Limb (tissue), 2 donors: ENCODE measurements at regions not wholly inside any gene's neighbourhood (a gene's known extent, or its start where the extent isn't known, plus 50 kb on each side); places are given as distances from the start of the nearest gene placed in this dataset.
"Not testable (repeated sequence)": the region's sequence is repeated elsewhere in the genome, so short reads cannot be mapped to it uniquely, and the experiment has no call there.

ENCODE experiments used
- DNase-seq, 2 donors: peaks; one replicate each; pipeline ENCODE4 v3.0.0-alpha.2; 2016; ENCODE audit errors: extremely low spot score in 2 of 2

DNA sequence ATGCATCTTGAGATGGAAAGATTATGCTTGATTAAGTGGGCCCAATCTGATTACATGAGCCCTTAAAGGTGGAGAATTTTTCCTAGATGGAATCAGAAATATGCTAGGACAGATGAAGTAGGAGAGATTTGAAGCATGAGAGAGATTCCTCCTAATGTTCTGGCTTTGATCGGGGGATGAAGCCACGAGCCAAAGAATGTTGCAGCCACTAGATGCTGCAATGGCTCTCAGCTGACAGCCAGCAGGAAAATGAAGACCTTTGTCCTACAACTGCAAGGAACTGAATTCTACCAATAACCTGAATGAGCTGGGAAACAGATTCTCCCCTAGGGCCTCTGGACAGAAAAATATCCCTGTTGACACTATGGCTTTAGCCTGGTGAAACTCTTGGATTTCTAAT is 82.6 kb upstream of the ATP2B1 start:
- DNase-seq = no peak

DNA sequence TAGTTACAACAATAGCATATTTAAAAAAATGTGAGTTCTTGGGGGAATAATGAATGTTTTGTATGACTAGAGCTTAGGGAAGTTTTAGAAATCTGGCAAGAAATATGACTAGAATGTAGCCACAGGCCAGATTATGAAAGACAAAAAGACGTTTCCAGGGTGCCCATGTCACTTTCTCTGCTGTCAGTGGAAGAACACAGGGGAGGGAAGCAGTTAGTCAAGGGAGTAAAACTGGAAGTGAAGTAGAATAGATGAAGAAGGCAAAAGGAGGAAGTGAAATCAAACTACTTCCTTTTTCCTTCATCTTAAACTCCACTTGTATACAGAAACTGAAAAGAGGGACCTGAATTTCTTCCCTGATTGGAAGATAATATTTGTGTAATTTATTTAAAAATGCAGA is 81.2 kb upstream of the ATP2B1 start:
- no peak for DNase-seq

DNA sequence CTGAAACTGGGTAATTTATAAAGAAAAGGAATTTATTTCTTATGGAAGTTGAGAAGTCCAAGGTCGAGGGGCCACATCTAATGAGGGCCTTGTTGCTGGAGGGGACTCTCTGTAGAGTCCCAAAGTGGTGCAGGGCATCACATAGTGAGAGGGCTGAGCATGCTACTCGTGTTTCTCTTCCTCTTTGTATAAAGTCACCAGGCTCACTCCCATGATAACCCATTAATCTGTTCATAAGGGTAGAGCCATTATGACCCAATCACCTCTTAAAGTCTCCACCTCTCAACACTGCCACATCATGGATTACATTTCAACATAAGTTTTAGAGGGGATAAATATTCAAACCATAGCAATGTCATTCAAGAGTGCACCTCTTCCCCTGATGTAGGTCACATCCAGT is 79.1 kb upstream of the ATP2B1 start:
- no peak for DNase-seq

DNA sequence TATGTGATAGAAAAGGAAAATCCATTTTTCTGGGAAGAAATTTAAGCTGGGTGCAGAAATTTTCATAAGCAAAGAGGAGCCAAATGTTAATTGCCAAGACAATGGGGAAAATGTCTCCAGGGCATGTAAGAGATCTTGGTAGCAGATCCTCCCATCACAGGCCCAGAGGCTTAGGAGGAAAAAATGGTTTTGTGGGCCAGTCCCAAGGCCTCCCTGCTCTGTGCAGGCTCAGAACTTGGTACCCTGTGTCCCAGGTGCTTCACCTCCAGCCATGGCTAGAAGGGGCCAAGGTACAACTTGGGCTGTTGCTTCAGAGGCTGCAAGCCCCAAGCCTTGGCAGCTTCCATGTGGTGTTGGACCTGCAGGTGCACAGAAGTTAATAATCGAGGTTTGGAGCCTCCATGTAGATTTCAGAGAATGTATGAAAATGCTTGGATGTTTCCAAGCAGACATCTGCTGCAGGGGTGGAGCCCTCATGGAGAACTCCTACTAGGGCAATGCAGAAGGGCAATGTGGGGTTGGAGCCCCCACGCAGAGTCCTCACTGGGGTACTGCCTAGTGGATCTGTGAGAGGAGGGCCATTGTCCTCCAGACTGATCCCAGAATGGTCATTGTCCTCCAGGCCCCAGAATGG is 77.7 kb upstream of the ATP2B1 start:
- DNase-seq = no peak

DNA sequence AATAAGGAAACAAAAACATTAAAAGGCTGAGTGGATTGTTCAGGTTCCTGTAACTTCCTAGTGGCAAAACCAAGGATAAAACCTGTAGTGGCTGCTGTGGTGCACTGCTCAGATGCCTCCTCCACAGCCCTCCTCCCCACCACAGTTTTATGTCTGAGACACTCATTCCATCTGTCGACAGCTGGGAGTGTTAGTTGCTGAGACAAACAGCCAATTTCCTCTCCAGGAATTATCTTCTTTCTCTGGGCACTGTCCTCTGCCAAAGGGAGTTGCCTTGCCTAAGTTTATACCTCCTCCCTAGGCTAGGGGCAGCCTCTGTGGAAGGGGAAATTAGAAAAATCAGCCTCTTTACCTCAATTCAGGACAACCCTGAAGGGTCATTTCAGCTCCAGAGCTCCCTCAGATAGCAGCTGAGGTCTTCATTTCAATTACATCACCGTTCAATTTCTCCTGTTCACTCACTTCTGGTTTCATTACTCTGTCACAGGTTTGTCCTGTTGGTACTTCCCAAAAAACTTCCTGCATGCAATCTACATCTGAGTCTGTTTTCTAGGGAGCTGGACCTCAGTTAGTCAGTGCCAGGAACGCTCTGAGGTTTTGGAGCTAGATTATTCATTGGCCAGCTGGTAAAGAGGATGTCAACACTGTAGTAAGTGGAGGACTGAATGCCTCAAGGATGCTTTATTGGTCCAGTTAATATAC is 74.9 kb upstream of the ATP2B1 start:
- peak; percentile 40 to 81 for DNase-seq

DNA sequence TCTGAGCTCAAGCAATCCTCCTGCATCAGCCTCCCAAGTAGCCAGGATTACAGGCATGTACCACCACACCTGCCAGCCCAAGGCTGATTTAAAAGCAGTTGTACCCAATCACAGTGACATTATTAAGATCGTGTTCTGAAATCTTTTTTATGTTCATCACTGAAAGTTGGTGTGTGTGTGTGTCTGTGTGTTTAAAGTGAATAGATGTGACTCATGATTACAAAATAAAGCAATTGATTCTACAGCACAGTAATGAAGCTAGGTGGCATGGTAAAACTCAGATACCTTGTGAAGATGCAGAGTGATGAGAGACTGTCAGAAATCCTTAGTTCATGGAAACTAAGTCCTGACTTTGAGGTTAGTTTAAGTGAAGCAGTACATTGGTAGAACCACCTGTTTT is 74.2 kb upstream of the ATP2B1 start:
- no peak for DNase-seq

DNA sequence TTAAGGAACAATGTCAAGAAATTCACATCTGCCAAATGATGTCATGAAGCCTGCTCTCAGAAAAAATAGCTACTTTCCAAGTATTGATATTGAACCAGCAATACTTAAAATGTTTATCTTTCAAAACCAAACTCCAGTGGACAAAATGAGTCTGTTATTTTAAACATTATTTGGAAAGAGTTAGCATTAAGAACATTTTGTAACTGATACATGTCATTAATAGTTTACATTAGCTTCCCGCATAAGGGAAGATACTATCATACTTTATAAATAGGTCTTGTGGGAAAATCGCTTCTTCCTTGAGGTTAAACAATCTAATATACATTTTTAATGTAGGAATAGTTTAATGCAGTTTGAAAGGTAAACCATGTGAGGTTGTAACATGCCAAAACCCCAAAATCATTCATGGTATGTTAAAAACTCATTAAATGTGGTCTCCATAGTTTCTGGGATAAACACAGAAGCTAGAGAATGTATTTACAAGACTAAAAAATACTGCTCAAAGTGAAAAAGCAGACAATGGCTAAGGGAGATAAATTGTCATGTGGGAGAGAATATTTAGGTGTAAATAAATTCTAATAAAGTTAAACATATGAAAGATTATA is 73.4 kb upstream of the ATP2B1 start:
- DNase-seq = peak in 1 of 2 donors; percentile 47

DNA sequence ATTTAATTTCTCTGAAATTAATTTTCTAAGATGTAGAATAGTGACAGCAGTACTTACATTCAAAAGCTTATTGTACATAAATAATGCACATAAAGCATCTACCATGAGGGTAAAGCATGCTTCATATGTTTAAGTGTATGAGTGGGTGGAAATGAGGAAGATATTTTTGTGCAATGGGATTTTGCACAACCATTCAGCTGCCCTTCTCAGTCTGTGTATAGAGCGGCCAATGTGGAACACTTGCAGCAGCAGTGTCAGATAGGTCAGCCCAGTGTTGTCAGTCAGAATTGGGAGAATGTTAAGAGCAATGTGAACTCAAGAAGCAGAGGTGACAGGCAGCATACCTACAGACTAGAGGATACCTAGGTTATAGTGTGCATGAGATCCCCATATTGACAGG is 72.5 kb upstream of the ATP2B1 start:
- no peak for DNase-seq

DNA sequence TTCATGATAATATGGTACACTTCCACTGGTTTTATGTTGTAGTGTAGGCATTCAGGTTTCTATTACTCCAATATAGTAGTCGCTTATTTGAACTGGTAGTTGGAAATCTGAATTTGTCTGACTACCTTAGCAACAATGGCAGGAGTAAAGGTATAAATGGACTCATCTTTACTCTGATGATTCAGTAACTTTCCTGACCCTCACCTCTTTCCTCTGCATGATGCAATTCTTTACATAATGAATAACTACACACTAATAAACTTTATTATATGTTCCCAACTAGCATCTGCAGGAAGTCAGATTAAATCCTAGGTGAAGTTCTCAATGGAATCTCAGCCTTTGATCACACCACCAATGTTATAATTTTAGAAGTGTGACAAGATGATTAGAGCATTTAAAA is 70.5 kb upstream of the ATP2B1 start:
- DNase-seq = no peak

DNA sequence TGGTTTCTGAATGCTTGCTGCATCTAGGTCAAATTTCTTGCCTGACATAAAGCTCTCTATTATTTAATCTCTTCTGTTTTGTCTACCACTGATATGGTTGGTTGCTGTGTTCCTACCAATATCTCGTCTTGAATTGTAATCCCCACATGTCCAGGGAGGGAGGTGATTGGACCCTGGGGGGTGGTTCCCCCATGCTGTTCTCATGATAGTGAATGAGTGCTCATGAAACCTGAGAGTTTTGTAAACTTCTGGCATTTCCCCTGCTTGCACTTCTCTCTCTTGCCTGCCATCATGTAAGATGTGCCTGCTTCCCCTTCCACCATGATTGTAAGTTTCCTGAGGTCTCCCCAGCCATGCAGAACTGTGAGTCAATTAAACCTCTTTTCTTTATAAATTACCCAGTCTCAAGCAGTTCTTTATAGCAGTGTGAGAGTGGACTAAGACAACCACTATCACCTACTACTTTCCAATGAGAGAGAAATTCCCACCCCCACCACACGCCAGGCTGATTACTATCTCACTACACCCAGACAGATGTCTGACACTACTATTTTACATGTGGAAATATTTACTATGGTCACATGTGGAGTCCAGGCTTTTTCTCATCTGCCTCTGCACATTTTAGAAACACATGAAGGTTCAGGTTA is 69.2 kb upstream of the ATP2B1 start:
- no peak for DNase-seq

DNA sequence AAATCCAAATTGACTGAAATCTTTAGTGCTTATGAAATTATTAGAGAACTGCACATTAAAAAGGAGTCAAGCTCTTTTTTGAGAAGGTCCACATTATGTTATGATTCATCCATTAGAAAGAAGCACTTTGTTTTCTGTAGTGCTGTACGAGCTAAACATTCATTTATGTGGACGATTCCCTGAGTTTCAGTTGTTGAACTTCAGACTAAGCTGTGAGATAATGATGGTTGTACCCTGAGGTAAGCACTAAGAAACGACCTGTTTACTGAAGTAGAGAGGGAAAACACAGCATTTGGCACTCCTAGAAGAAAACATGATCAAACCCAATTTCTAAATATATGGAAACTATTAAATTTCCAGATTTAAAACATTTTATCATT is 67.3 kb upstream of the ATP2B1 start:
- no peak for DNase-seq

DNA sequence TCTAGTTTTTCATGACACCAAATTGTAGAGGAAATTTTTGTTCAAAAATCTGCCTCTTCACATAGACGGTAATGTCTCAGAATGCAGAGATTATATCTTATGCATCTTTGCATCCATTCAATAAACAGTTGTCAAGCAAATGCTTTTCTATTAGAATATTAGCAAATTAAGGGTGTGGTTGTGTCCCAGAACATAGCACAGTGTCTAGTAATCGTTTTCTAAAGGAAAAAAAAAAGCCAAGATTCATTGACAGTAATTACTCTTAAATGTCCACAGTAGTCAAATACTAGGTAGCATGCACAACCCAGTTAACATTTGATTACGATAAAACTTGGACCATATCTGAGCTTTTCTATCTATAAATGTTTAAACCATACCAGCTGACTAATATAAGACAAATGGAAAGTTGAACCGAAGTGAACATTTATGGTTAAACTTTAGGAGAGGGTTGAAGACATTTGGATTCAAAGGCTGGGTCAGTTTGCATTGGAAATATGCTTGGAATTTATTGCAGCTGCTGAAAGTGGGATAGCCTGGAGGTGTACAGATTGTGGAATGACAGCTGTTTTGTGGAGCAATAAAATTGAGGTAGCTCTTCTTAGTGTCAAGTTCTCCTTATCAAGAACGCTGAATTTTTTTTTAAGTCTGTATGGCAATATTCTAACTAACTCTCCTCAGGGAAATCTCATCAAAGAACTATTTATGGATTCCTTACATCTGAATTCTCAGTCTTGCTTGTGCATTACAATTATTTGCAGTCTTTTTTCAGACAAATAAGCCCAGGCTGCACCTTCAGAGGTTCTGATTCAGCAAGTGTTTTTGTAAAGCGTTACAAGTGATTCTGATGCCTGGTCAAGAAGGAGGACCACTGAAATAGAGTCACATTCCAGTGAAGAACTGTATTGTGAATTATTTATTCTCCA is 66.7 kb upstream of the ATP2B1 start:
- peak in 1 of 2 donors; percentile 62 for DNase-seq

DNA sequence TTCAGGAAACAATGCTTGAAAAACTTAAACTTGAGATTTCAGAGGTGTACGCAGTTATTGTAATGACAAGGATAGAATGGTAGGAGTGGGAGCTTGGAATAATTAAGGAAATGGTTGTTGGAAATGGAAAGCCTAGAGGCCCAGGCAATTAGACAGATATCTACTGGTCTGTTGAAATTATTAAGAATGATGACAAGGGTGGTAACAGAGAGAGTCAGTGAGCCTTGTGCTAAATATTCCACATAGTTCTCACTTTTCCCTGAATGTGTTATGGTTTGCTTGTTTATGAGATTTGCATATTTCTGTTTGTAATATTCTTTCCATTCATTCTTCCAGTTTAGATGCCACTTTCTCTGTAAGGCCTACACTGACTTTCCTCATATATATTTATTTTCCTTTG is 66.0 kb upstream of the ATP2B1 start:
- no peak for DNase-seq

DNA sequence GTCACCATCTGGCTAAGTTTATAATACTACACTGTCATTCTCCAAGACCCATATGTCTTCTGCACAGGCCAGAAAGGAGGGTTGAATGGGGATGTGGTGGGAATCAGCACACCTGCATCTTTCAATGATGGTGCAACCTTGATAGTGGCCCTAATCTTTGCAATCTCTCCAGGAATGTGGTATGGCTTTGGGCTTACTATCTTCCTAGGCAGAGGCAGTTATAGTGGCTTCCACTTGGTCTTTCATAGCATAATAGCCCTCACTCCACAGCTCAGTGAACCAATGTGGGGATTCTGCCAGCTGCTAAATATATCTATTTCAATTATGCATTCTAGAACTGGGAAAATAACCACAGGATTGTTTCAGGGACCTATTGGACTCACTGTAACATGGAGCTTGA is 61.8 kb upstream of the ATP2B1 start:
- no peak for DNase-seq

DNA sequence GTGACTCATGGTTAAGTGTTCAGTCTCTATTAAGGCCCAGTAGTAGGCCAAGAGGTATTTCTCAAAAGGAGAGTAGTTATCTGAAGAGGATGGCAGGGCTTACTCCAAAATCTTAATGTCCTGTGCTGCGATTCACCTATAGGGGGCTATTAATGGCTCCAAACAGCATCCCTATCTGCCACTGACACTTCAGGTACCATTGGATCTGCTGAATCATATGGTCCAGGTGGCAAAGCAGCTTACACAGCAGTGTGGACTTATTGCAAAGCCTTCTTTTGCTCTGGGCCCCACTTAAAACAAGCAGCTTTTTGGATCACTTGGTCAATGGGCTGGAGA is 60.8 kb upstream of the ATP2B1 start:
- no peak for DNase-seq

DNA sequence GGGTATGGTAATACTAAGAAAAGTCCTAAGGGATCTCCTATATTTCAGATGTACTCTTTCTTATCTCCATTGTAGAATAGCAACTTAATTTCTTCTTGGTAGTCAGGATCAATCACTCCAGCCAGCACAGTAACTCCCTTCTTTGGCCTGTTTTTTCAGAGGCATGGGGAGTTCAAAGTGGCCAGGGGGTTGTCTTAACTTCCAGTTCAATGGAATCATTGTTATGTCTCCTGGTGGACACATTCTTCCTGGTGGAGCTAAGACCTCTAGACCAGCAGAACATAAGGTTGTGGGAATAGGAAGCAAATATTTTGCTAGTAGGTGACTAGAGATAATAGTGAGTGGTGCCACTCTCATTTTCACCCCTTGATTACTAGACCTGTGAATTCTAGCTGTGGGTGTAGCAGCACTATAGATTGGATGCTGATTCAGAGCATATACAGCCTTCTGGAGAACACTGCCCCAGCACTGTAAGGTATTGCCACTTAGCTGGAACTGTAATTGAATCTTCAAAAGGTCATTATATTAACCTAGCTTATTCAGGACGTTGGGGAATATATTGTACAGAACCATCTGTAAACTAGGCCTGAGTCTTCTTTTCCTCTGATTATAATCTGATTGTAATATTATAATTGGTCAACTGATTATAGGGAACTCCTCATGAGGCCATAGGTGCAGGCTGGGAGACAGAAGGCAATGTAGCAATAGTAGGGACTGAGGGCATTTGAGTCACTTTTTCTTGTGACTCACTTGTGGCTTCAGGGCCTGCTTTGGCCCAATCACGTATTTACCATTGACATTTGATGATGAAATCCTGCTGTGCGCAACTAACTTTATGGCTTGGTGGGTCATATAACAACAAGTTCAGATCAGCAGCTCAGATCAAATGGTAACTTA is 60.2 kb upstream of the ATP2B1 start:
- no peak for DNase-seq

DNA sequence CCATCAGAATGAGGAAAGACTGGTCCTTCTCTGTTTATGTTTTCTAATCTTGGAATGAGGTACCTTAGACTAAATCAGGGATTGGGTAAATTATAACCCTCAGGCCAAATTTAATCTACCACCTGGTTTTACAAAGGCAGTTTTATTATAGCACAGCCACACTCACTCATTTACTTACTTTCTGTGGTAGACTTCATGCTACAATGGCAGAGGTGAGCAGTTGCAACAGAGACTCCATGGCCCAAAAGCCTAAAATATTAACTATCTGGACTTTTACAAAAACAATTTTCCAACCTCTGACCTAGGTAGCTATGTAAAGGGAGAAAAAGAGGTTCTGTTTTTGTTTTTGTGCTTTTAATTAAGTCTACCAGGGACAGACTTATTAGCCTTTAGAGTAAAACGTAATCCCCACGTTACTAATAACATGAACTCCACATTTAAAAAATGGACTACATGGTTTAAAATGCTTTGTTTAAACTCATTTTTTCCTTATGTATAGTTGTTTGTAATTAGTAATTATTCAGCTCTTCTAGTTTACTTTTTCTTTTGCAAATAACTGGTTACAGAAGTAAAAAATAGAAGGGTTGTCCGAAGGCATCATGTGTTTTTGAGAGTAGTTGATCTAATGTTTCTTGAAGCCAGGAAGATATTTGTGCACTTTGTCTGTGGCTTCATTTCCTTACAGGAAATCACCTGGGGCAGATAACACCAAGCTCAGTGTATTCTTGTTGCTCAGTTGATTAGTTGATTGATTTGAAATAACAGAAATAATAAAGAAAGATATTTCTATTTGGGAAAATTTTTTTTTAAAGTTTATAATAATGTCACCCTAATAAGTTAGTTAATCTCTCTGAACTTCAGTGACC is 57.6 kb upstream of the ATP2B1 start:
- DNase-seq = no peak

DNA sequence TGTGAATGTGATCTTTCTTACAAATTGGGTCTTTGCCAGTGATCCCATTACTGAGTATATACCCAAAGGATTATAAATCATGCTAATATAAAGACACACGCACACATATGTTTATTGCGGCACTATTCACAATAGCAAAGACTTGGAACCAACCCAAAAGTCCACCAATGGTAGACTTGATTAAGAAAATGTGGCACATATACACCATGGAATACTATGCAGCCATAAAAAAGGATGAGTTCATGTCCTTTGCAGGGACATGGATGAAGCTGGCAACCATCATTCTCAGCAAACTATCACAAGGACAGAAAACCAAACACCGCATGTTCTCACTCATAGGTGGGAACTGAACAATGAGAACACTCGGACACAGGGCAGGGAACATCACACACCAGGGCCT is 55.5 kb upstream of the ATP2B1 start:
- not testable (repeated sequence) for DNase-seq

DNA sequence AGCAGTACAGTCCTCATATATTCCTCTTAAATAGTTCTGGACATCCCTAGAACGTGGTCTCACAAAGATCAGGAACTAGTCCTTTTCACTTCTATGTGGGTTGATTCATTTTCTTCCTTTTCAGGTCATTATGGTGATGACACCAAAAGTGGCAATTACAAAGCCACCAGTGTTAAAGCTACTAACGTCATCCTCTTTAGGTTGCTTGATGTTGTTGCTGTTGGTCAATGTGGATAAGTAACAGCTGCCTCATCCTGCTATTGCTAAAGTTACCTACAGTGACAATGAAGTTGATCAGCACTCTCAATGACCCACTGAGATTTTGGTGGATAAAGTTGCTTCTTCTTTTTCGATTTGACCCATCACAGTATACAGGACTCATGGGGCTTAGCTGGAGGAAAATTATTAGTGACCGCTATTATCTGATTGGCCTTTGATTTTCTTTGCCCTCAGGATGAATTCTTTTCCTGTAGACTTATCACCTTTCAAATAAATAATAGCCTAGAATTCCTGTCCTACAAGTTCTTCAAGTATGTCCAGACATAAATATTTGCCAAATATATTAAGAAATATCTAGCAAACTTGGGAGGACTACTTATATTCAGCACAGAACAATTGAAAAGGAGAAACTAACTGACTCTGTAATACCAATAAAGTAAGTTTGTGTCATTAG is 54.0 kb upstream of the ATP2B1 start:
- DNase-seq = no peak
